ENCODE measurements at regions not wholly inside any gene's neighbourhood (a gene's known extent, or its start where the extent isn't known, plus 50 kb on each side); places are given as distances from the start of the nearest gene placed in this dataset.

DNA sequence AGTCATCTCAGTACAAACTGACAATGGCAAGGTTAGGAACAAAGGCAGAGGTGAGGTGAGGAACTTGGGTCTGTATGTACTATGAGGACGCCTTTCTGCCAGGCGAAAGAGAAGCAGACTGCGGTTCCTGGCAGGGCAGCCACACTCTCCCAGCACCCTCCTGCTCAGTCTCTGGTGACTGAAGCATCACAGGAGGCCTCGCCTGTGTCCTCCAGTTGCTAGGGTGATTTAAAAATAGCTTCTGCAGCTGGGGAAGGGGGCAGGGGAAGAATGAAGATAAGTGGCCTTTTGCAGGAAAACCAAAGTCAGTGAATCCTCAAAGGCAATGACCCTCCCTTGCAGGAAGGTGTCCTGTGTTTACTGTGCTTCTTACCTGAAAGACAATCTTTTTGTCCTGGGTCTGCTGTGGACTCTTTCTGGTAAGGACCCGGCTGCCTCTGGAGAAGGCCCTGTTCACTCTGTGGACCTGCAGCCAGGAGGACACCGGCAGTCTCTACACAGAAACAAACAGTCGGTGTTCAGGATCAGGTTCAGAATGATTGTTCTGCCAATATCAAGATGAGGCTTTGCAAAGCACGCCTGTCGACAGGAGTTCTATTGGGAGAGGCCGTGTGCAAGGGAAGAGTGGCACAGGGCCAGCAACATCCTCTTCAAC, 65.7 kb upstream of the DGKG start:
- H3K4me3 ChIP-seq (ENCODE audit: low read depth, low read length): no peak overlapping the region
- peak; percentile 8 for DNase-seq (ENCODE audit: low read depth)
- TF ChIP-seq, protein P1, sequence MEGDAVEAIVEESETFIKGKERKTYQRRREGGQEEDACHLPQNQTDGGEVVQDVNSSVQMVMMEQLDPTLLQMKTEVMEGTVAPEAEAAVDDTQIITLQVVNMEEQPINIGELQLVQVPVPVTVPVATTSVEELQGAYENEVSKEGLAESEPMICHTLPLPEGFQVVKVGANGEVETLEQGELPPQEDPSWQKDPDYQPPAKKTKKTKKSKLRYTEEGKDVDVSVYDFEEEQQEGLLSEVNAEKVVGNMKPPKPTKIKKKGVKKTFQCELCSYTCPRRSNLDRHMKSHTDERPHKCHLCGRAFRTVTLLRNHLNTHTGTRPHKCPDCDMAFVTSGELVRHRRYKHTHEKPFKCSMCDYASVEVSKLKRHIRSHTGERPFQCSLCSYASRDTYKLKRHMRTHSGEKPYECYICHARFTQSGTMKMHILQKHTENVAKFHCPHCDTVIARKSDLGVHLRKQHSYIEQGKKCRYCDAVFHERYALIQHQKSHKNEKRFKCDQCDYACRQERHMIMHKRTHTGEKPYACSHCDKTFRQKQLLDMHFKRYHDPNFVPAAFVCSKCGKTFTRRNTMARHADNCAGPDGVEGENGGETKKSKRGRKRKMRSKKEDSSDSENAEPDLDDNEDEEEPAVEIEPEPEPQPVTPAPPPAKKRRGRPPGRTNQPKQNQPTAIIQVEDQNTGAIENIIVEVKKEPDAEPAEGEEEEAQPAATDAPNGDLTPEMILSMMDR (IDR thresholded peaks at IDR 0.05; ENCODE audit: insufficient read depth, low read depth, low read length): no peak

DNA sequence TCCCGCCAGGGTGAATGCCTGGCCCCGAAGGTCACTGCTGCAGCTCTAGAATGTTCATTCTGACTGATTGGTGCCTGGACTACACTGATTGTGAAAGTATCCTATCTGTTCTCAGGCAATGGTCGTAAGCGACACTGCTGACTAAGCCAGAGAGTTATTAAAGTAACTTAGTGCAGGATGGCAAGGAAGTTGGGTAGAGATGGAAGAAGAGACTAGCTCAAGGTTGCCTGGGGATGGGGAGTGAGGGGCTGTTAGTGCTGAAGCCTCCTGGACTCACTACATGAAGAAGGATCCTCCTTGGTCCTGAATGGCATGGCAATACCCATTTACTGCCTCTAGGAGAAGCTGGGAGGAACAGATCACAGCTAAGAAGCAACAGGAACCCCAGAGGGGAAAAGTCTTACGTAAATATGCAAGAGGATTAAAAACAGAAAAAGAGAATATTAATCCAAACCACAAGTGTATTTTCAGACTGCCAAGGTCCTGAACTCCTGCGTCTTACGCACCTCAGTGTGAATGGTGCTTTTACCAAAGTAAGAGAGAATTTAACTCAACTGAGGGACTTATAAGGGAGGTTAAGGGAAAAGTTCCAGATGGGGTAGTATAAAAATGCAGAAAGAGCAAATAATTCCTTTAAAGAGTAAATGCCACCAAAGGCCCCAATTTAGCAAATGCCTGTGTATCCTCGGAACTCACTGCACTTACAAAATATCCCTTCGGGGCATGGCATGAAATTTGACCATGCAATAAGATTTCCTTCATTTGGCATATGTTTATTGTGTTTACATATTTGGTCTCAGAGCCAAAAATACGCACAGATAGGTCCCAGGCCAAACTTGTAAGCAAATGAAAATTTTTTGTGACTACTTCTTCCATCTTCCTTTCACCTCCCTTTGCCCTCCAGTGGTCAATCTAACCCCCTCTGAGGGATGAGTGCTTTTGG, 64.0 kb upstream of the DGKG start:
- DNase-seq (ENCODE audit: low read depth): peak; percentile 55
- TF ChIP-seq, protein P1 (IDR thresholded peaks at IDR 0.05; ENCODE audit: insufficient read depth, low read depth, low read length): peak; percentile 47
- H3K4me3 ChIP-seq (ENCODE audit: low read depth, low read length): no peak overlapping the region

DNA sequence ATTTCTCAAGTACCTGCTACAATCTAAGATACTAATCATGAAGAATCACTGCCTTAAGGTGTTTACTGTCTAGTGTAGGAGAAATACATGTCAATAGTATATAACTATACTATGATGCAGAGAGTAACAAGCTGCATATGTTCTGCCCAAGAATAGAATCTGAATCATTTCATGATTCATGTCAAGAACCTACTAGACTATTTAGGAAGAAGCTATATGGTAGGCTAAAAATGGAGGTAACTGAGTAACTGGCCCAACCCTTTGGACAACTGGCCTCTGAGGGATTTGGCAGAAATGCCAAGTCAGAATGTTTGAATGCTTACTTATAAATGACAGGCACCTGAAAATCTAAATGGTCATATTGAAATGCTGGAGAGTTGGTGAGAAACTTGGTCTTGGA, 59.9 kb upstream of the DGKG start:
- no peak for DNase-seq (ENCODE audit: low read depth)
- TF ChIP-seq, protein P1 (IDR thresholded peaks at IDR 0.05; ENCODE audit: insufficient read depth, low read depth, low read length): no peak
- H3K4me3 ChIP-seq (ENCODE audit: low read depth, low read length): no peak overlapping the region

DNA sequence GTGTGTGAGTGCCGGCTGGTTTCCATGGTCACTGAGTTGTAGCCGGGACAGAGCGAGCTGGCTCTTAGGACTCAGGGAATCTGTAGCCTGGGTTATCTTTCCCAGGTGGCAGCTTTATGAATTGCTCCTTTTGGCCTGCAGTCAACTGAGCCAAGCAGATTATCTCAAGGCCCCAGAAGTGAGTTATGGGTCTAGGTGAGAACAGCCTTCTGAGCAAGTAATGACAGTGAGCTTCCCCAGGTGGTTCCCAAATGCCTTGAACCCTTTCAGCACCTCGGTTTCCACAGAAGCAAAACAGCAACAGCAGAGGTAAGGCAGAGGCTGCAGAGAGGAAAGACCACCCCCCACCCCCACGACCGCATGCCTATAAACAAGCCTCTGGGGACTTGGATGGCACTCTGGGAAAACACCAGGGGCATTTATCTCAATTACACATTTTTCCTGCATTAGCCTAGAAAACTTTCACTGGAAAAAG, 56.7 kb upstream of the DGKG start:
- peak; percentile 3 for DNase-seq (ENCODE audit: low read depth)
- no peak overlapping the region for H3K4me3 ChIP-seq (ENCODE audit: low read depth, low read length)
- TF ChIP-seq, protein P1 (IDR thresholded peaks at IDR 0.05; ENCODE audit: insufficient read depth, low read depth, low read length): no peak

- no peak overlapping the region for H3K4me3 ChIP-seq (ENCODE audit: low read depth, low read length)
- TF ChIP-seq, protein P1 (IDR thresholded peaks at IDR 0.05; ENCODE audit: insufficient read depth, low read depth, low read length): no peak
- peak; percentile 48 for DNase-seq (ENCODE audit: low read depth)
Measured at GRCh38 chr3:186417791-186418190, 55.8 kb upstream of the DGKG start.

GRCh38 chr3:186414735-186415419, 52.8 kb upstream of the DGKG start:
- TF ChIP-seq, protein P1 (IDR thresholded peaks at IDR 0.05; ENCODE audit: insufficient read depth, low read depth, low read length): no peak
- H3K4me3 ChIP-seq (ENCODE audit: low read depth, low read length): no peak overlapping the region
- DNase-seq (ENCODE audit: low read depth): peak; percentile 28

All from fibroblast of villous mesenchyme (primary cell).